CD4-positive, alpha-beta T cell (primary cell): ENCODE measurements at regions not wholly inside any gene's neighbourhood (a gene's known extent, or its start where the extent isn't known, plus 50 kb on each side); places are given as distances from the start of the nearest gene placed in this dataset.

Experiments
- ATAC-seq: fragments of 200-7000 bp; cut with Tn5 transposase; one replicate; pipeline ENCODE4 v1.10.0; 2022; ENCODE audit warnings: mild to moderate bottlenecking; ENCODE audit not compliant: poor library complexity
- CTCF ChIA-PET: fragments of 350-600 bp; sonication (Branson Sonifier 250); formaldehyde crosslinking; loops from one replicate; lab custom pipeline; 2021; ENCODE audit warnings: antibody characterized with exemption, inconsistent platforms; lab: Charles Lee
- POLR2A ChIA-PET: fragments of 350-600 bp; sonication (Branson Sonifier 250); formaldehyde crosslinking; loops from one replicate; lab custom pipeline; 2021; ENCODE audit warnings: antibody characterized with exemption, inconsistent platforms; lab: Charles Lee
- DNase-seq, 14 experiments: peaks; one replicate each; pipeline ENCODE4 v3.0.0-alpha.2; 2013 to 2020; ENCODE audit warnings: mixed read lengths in 2 of 14
- H3K27ac ChIP-seq, 2 donors: one replicate each; pipeline versions ENCODE4 v1.5.1 to v1.7.0; 2013; ENCODE audit warnings: low read length in 2 of 2, low read depth in 1 of 2, mild to moderate bottlenecking in 1 of 2
- H3K27me3 ChIP-seq, 2 experiments: 1 replicate in 1 of 2; 2 replicates in 1 of 2; pipeline versions ENCODE4 v1.6.1 to v1.7.0; 2013; ENCODE audit warnings: low read length in 2 of 2, control low read depth in 1 of 2, mild to moderate bottlenecking in 1 of 2, moderate library complexity in 1 of 2; ENCODE audit not compliant: insufficient read depth in 2 of 2, control insufficient read depth in 1 of 2
- H3K36me3 ChIP-seq: one replicate; pipeline ENCODE4 v1.6.1; 2013; ENCODE audit warnings: low read length, control low read depth; ENCODE audit not compliant: insufficient read depth
- H3K4me1 ChIP-seq: one replicate; pipeline ENCODE4 v1.6.1; 2013; ENCODE audit warnings: low read length, control low read depth; ENCODE audit not compliant: insufficient read depth
- H3K4me3 ChIP-seq: one replicate; pipeline ENCODE4 v1.5.1; 2013; ENCODE audit warnings: mild to moderate bottlenecking, low read length, moderate library complexity
- H3K9me3 ChIP-seq, 2 experiments: 1 replicate in 1 of 2; 2 replicates in 1 of 2; pipeline versions ENCODE4 v1.6.1 to v1.7.0; 2013; ENCODE audit warnings: low read length in 2 of 2, mild to moderate bottlenecking in 2 of 2, control low read depth in 1 of 2, moderate library complexity in 1 of 2; ENCODE audit not compliant: control insufficient read depth in 1 of 2, insufficient read depth in 1 of 2
- H3K27ac Mint-ChIP-seq: one replicate; pipeline ENCODE4 v1.8.0; 2020; ENCODE audit warnings: mixed read lengths
- H3K27me3 Mint-ChIP-seq: one replicate; pipeline ENCODE4 v1.8.0; 2021; ENCODE audit warnings: mixed read lengths
- H3K36me3 Mint-ChIP-seq: one replicate; pipeline ENCODE4 v1.8.0; 2021; ENCODE audit warnings: low read depth, mixed read lengths
- H3K4me1 Mint-ChIP-seq: one replicate; pipeline ENCODE4 v1.8.0; 2021; ENCODE audit warnings: low read depth, mixed read lengths
- H3K4me3 Mint-ChIP-seq: one replicate; pipeline ENCODE4 v1.8.0; 2020; ENCODE audit warnings: mild to moderate bottlenecking, mixed read lengths
- H3K9me3 Mint-ChIP-seq: one replicate; pipeline ENCODE4 v1.8.0; 2020; ENCODE audit warnings: mixed read lengths
- intact Hi-C, 2 experiments: fragments of 100-400 bp; cut with DNase I in 1 of 2; cut with micrococcal nuclease in 1 of 2; formaldehyde crosslinking; loops; one replicate each; pipeline versions ENCODE4 v1.15.1 to v1.9.0; 2023 to 2025; cut with DNase I, micrococcal nuclease
- TF ChIP-seq, protein P1 (sequence below): fragments of 200-600 bp; IDR thresholded peaks from one replicate; pipeline ENCODE4 v1.8.0; 2022; ENCODE audit warnings: antibody characterized with exemption, mild to moderate bottlenecking

GRCh38 chr15:29401644-29402043, 132.0 kb upstream of the NSMCE3 start:
- POLR2A ChIA-PET, result no interaction called here
- DNase-seq (no peak), ATAC-seq (no peak)
- Histone ChIP-seq H3K27me3 (no peaks in the 10 kb centered on the region), H3K36me3 (no peaks in the 10 kb centered on the region), H3K4me3 (no peak overlapping the region), H3K27ac (no peak overlapping the region), H3K4me1 (no peaks in the 10 kb centered on the region), H3K9me3 (peaks cover 0 to 5% of the 10 kb centered on the region in 2 experiments)
- Mint-ChIP-seq H3K9me3 (no peaks in the 10 kb centered on the region), H3K36me3 (no peaks in the 10 kb centered on the region), H3K4me3 (no peak overlapping the region), H3K4me1 (no peaks in the 10 kb centered on the region), H3K27ac (no peak overlapping the region), H3K27me3 (peaks cover 30% of the 10 kb centered on the region)
- CTCF ChIA-PET, result no interaction called here
- TF ChIP-seq, protein P1, sequence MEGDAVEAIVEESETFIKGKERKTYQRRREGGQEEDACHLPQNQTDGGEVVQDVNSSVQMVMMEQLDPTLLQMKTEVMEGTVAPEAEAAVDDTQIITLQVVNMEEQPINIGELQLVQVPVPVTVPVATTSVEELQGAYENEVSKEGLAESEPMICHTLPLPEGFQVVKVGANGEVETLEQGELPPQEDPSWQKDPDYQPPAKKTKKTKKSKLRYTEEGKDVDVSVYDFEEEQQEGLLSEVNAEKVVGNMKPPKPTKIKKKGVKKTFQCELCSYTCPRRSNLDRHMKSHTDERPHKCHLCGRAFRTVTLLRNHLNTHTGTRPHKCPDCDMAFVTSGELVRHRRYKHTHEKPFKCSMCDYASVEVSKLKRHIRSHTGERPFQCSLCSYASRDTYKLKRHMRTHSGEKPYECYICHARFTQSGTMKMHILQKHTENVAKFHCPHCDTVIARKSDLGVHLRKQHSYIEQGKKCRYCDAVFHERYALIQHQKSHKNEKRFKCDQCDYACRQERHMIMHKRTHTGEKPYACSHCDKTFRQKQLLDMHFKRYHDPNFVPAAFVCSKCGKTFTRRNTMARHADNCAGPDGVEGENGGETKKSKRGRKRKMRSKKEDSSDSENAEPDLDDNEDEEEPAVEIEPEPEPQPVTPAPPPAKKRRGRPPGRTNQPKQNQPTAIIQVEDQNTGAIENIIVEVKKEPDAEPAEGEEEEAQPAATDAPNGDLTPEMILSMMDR, result no peak
- intact Hi-C loops, result no loop called here

DNA sequence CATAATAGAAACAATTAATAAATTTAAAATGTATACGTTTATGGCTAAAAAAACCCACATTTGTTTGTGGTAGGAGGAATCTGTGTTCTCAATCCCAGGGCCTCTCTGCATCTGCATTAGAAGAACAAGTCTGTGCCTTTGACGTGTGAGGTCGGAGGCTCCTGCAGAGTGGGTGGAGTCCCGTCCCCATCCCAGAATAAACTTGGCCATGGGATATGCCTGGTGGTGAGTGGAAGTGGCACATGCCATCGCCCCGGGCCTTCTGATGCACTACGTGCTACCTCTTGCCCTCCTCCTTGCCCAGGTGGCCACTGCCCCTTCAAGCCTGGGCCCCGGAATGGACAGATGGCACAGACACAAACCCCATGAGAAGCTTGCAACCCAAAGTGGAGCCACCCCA, 131.1 kb upstream of the NSMCE3 start:
- ChIA-PET POLR2A (no interaction called here), CTCF (no interaction called here)
- no peaks in the 10 kb centered on the region for H3K27me3 ChIP-seq
- TF ChIP-seq, protein P1, result no peak
- peaks cover 0 to 4% of the 10 kb centered on the region in 2 experiments for H3K9me3 ChIP-seq
- H3K4me1 Mint-ChIP-seq, result no peaks in the 10 kb centered on the region
- H3K27ac Mint-ChIP-seq, result no peak overlapping the region
- H3K27me3 Mint-ChIP-seq, result peaks cover 34% of the 10 kb centered on the region
- no peak overlapping the region for H3K4me3 ChIP-seq
- ATAC-seq (no peak), DNase-seq (no peak)
- H3K36me3 ChIP-seq, result no peaks in the 10 kb centered on the region
- H3K4me1 ChIP-seq, result no peaks in the 10 kb centered on the region
- intact Hi-C loops, result no loop called here
- H3K9me3 Mint-ChIP-seq, result no peaks in the 10 kb centered on the region
- H3K4me3 Mint-ChIP-seq, result no peak overlapping the region
- no peaks in the 10 kb centered on the region for H3K36me3 Mint-ChIP-seq
- H3K27ac ChIP-seq, result no peak overlapping the region

DNA sequence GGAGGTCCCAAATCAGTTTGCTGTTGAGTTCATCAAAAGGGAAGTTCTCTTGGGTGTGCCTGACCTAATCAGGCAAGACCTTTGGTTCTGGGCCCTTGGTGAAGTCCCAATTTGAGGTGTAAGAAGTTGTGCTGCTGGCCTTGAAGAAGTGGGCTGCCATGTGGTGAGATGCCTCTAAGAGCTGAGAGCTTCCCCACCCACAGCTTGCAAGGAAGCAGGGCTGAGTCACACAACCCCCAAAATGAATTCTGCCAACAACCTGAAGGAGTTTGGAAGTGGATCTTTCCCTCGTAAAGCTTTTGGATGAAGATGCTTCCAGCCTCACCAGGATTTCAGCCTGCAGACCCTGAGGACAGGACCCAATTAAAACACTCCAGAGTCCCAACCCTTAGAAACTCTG, 129.3 kb upstream of the NSMCE3 start:
- H3K4me1 Mint-ChIP-seq, result no peaks in the 10 kb centered on the region
- ATAC-seq, result no peak
- peaks cover 26% of the 10 kb centered on the region for H3K27me3 Mint-ChIP-seq
- CTCF ChIA-PET, result no interaction called here
- H3K27me3 ChIP-seq, result no peaks in the 10 kb centered on the region
- DNase-seq, result no peak
- H3K36me3 ChIP-seq, result no peaks in the 10 kb centered on the region
- POLR2A ChIA-PET, result no interaction called here
- no peaks in the 10 kb centered on the region for H3K9me3 ChIP-seq
- no peak overlapping the region for H3K27ac ChIP-seq
- H3K4me3 Mint-ChIP-seq, result no peak overlapping the region
- intact Hi-C loops, result no loop called here
- H3K4me1 ChIP-seq, result no peaks in the 10 kb centered on the region
- H3K4me3 ChIP-seq, result no peak overlapping the region
- no peaks in the 10 kb centered on the region for H3K9me3 Mint-ChIP-seq
- no peaks in the 10 kb centered on the region for H3K36me3 Mint-ChIP-seq
- no peak overlapping the region for H3K27ac Mint-ChIP-seq
- TF ChIP-seq, protein P1, result no peak
